Frontal cortex (tissue), 3 donors: ENCODE measurements at regions not wholly inside any gene's neighbourhood (a gene's known extent, or its start where the extent isn't known, plus 50 kb on each side); places are given as distances from the start of the nearest gene placed in this dataset.

Experiments
- DNase-seq, 2 donors: peaks; one replicate each; pipeline ENCODE4 v3.0.0; 2012; ENCODE audit warnings: low spot score in 2 of 2
- FAIRE-seq: peaks from 2 replicates; lab custom pipeline; 2012; peaks lifted over from hg19 to GRCh38; lab: Jason Lieb, UNC
- donor health status: control.
- donor health status: control.
- donor health status: control.

- no peak for DNase-seq
- FAIRE-seq = no peak
These were observed 351.9 kb upstream of the SALL3 start for GRCh38 chr18:78627551-78628346.

GRCh38 chr18:78629426-78629825 lies 350.2 kb upstream of the SALL3 start:
- no peak for FAIRE-seq
- DNase-seq = no peak

DNA sequence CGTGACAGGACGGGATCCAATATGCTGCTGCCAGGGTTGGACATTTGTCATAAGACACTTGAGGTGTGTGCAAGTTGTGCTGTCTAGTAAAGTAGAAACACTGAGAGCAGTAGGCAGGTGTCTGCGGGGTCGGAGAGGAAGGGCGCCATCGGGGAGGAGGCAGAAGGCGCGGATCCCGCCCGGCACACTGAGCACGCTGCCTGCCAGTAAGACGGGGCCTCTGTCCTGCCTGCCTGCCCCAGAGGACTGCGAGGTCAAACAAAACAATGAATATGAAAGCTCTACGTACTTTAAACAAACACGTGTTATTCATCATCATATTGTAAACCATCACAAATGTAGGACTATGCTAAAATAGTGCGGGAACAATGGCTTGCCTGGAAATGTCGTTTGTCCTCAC lies 349.3 kb upstream of the SALL3 start:
- FAIRE-seq (no peak), DNase-seq (no peak)

DNA sequence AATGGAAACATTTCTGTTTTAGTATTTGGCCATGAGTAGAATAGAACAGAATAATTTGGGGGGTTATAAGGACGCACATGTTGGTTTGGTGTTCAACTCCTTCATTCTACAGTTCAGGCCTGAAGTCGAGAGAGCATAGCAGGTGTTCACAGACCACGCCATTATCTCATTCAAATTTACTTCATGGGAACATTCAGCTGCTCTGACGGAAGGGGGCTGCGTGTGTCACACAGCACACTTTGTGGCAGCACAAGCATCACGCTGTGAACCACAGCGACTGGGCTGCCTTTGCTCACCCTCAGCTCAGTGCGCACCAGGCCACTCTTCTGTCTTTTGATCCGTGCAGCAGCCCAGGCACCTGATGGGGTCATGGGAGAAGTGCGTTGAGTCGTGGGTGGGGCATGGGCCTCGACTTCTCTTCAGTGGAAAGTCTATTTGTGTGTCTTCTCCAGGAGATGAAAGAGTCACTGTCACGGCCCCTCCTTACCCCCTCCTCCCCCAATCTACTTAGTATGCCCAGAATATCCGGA lies 348.6 kb upstream of the SALL3 start:
- DNase-seq (no peak), FAIRE-seq (no peak)

- FAIRE-seq (no peak), DNase-seq (no peak)
These were observed 347.5 kb upstream of the SALL3 start for GRCh38 chr18:78632111-78632541.

DNA sequence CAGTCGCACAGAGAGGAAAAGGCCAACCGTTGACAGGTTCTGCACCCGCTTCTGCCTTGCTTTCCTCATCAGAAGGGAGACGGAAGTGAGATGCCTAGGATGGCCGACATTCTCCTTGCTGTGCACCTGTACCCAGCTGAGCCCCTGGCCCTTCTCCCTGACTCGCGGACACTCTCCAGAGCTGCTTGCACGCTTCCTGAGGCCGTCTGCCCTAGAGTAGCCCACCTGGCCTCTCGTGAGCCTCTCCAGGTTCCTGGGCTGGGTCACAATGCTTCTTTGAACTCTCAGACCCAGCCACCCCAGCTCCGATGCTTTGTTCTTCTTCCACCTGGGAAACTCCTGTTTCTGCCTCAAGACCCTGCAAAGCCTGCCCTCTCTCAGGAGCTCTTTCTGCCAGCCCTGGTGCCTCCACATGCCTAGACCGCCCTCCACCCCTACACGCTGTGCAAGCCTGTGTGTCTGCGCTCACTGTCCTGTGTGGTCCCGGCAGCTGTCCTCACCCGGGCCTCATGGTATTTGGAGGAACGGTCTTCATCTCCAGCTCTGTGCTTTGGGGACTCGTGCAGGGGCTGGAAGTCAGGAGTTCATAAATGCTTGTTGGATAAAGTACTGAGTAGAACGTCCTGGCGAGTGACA lies 345.4 kb upstream of the SALL3 start:
- no peak for FAIRE-seq
- no peak for DNase-seq

DNA sequence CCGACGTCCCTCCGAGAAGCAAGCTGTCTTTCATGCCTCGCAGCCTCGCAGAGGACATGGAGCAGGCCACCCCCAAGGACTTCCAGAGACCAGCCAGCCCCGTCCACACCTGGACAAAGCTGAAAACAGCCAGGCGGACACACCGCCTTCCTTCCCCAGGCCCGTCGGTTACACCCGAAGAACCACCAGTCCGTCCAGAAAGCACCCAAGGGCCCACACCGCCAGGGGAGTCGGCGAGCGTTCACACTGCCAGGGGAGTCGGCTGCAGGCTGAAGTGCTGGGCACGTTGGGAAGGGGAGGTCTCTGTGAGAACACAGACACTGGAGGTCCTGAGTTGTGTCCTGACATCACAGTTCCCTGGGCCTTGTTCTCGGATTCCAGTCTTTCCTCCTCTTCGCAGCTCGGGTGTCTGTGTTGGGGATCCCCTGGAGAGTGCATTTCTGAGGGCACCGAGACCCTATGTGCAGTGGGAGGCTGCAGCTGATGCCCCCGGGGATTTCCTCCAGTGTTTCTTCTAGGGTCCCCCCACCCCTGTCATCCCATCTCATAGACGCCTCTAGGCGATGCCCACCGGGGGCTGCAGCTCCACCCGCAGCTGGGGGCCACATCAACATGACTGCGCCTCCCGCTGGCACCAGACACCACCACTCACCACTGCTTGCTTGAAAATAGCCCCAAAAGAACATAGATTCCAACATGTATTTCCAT lies 344.4 kb upstream of the SALL3 start:
- DNase-seq = no peak
- no peak for FAIRE-seq

DNA sequence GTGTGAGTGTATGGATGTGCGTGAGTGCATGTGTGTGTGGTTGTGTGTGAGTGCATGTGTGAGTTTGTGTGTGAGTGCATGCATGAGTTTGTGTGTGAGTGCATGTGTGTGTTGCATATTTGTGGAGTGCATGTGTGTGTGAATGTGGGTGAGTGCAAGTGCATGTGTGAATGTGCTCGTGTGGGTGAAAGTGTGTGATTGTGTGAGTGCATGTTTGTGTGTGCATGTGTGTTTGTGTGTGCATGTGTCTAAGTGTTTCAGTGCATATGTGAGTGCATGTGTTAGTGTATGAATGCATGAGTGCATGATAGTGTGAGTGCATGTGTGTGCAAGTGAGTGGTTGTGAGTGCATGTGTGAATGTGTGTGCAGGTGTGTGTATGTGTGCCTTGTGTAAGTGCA lies 343.4 kb upstream of the SALL3 start:
- DNase-seq (no peak), FAIRE-seq (no peak)

DNA sequence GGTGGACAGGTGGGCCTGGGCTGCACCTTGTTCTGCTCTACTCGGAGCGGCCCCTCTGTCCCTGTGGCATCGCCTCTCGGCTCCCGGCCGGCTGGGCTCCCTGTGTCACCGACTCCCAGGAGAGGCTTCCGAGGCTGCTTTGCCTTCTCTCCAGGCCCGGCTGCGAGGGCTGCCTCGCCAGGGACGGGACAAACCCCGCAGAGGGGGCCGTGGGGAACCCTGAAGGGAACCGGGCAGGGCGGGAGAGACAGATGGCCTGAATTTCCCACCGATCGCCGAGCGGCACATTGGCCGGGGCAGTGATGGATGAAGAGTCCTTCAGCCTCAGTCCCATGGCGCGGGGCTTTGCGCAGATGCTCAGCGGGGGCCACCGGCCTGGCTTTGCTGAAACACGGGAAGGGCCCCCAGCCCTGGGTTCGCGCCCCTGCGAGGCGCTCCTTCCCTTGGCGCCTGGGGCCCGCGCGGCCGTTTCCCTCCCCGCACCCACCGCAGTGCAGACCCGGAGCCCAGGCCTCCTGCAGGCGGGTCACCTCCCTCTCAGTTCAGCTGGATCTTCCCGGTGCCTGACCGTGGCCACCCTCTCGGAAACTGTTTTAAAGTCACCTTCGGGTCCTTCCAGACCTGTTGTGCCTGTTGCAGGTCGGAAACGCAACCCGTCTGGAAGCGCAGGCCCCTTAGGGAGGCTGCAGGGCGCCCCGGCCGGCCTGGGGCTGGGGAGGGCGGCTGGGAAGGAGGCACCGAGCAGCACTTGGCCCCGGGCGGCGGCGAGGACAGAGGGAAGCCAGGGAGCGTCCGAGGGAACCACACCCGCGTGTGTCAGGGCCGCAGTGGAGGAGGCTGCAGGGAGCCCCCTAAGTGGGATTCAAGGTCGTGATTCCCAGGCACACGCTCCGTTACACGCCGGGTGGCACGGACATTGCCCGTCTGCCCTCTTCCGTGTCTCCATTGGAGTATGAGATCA lies 341.9 kb upstream of the SALL3 start:
- FAIRE-seq (no peak), DNase-seq (no peak)

- DNase-seq (no peak), FAIRE-seq (no peak)
These were observed 340.3 kb upstream of the SALL3 start for GRCh38 chr18:78639006-78639950.

DNA sequence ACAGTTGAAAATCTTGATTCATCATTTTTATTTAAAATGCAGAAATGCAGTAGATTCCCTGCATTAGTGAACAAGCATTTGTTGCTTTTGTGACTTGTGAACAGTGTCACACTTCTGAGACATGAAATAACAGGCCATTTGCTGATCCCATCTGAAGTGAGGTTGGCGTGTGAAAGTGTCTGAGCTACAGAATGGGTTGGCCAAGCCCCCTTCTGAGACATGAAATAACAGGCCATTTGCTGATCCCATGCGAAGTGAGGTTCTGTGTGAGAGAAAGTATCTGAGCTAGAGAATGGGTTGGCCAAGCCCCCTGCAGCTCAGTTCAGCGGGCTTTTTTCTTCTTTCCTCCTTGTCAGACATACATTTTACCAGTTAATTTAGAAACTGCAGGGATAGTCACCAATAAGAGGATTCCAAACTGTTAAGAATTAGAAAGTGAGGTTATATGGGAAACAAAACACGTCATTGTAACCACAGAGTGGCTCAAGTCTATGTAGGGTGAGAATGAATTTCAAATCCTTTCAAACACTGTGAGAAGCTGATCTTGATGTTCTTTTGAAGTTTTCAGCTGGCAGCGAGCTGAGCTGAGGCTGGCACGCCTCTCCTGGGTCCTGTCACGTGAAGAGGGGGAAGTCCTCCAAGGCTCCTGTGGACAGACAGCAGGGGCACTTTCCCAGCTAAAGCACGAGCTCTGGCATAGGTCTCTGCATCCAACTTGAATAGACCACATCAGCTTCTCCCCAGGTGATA lies 339.2 kb upstream of the SALL3 start:
- DNase-seq (no peak), FAIRE-seq (no peak)

DNA sequence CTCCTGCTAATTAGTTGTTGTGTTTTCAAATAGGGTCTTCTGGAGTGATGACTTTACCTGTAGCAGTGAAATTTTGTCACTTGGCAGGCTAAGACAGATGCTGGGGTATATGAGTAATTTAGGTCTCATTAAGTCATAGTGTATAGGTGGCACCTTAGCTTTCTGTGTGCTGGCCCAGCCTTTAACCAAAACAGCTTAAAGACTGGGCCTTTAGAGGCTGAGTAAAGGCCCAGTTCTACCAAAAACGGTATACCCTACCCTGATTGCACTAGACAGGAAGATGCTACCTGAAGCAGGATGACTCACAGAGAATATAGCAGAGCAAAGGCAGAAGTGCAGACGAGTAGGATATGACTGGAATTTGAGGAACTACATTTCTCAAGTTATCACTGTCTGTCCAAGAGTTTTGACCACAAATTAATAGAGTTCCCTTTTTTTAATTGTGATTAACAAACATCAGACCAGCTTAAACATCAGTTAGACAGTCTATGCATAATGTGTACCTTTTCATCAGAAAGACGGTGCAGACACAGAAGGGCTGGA lies 337.9 kb upstream of the SALL3 start:
- DNase-seq (no peak), FAIRE-seq (no peak)

DNA sequence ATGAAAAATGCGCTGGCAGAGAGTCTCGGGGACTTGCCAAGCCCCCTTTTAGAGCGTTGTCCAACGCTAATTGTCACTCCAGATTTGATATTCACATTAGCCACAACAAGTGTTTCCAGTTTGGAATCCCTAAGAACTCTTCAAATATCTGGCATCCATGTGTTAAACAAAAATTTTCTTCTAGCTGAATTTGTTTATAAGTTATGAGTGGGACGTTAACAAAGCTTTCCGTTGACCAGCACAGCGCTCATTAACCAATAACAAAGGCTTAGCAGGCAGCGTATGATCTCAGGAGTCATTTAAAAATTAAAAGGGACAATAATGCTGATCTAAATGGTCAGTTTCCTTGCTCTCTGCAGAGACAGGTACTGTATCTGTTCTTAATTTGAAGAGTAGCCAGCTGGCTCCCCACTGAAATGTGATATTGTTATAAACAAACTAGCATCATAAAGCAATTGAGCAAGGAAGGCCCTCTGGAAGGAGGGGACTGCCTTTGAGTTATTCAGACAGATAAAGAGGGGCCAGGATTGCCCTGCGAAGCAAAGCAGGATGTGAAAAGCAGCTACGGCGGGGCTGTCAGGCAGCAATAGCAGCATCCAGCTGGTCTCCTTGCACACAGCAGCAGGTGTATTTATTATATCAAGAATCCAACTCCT lies 337.2 kb upstream of the SALL3 start:
- FAIRE-seq = no peak

GRCh38 chr18:78643004-78643403 lies 336.6 kb upstream of the SALL3 start:
- DNase-seq (no peak), FAIRE-seq (no peak)

More for the DNA sequence above, 337.2 kb upstream of the SALL3 start:
- DNase-seq = no peak

- no peak for FAIRE-seq
- DNase-seq = no peak
These were observed 335.6 kb upstream of the SALL3 start for GRCh38 chr18:78643981-78644380.

DNA sequence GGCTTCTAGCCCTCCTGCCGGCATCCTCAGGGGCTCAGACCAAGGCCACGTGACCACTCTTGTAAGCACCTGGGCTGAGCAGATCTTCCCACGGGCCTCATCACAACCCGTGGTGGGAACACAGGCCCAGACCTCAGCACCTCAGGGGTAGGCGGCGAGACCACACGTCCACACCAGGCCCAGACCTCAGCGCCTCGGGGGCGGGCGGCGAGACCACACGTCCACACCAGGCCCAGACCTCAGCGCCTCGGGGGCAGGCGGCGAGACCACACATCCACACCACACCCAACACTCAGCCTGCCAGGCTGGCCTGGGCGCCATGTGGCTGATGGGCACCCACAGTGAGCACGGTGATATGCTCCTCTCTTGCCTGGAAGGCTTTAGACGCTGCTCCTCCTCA lies 334.4 kb upstream of the SALL3 start:
- FAIRE-seq = no peak

GRCh38 chr18:78647018-78647417 lies 332.6 kb upstream of the SALL3 start:
- FAIRE-seq (no peak), DNase-seq (no peak)

More for the DNA sequence above, 334.4 kb upstream of the SALL3 start:
- DNase-seq = no peak
